GM12878 (cell line): ENCODE measurements at regions not wholly inside any gene's neighbourhood (a gene's known extent, or its start where the extent isn't known, plus 50 kb on each side); places are given as distances from the start of the nearest gene placed in this dataset.

Experiments used
- ATAC-seq: fragments of 200-7000 bp; cut with Tn5 transposase; 3 replicates; pipeline ENCODE4 v1.9.1; 2020; ENCODE audit warnings: mild to moderate bottlenecking, moderate library complexity
- BruUV-seq: library from RNA; stranded (reverse); fragments of 400-500 nt; replicated peaks from 2 replicates; lab custom pipeline; 2021; lab: Mats Ljungman, UMichigan
- CTCF ChIA-PET: fragments of 300-600 bp; sonication (Branson Sonifier 250); formaldehyde crosslinking; extraction: SDS; loops from one replicate; lab custom pipeline; 2021; ENCODE audit warnings: inconsistent platforms; lab: Yijun Ruan, JAX
- POLR2A ChIA-PET: fragments of 350-600 bp; formaldehyde crosslinking; extraction: SDS; loops from one replicate; lab custom pipeline; 2021; ENCODE audit warnings: inconsistent platforms; lab: Charles Lee
- RAD21 ChIA-PET: fragments of 300-600 bp; sonication (Branson Sonifier 250); formaldehyde crosslinking; loops from one replicate; lab custom pipeline; 2023; ENCODE audit warnings: antibody characterized with exemption; ENCODE audit not compliant: unreplicated experiment; lab: Charles Lee
- SMC1A ChIA-PET: fragments of 300-600 bp; sonication (Branson Sonifier 250); formaldehyde crosslinking; loops from one replicate; lab custom pipeline; 2023; ENCODE audit not compliant: unreplicated experiment, uncharacterized antibody; lab: Charles Lee
- DNase-seq: peaks from one replicate; pipeline ENCODE4 v3.0.0-alpha.2; 2011; ENCODE audit warnings: low read depth, low spot score
- FAIRE-seq: peaks from 3 replicates; lab custom pipeline; 2011; peaks lifted over from hg19 to GRCh38; lab: Jason Lieb, UNC
- H2AFZ ChIP-seq: 2 replicates; pipeline ENCODE4 v1.6.0; 2011; ENCODE audit warnings: low read depth, low read length, control low read depth; ENCODE audit not compliant: control insufficient read depth
- H3K27ac ChIP-seq: 2 replicates; pipeline ENCODE4 v1.5.1; 2011; ENCODE audit warnings: control low read depth; ENCODE audit not compliant: control insufficient read depth, insufficient read depth
- H3K27me3 ChIP-seq, 2 experiments: replicated peaks in 1 of 2; 2 replicates each; pipeline versions ENCODE4 v1.6.0 to v1.6.1; 2011; ENCODE audit warnings: low read length in 1 of 2; ENCODE audit not compliant: control insufficient read depth in 2 of 2, insufficient read depth in 2 of 2
- H3K36me3 ChIP-seq, 2 experiments: 2 replicates each; pipeline ENCODE4 v1.5.1; 2011; ENCODE audit warnings: low read length in 1 of 2; ENCODE audit not compliant: control insufficient read depth in 2 of 2, insufficient read depth in 2 of 2
- H3K4me1 ChIP-seq: 2 replicates; pipeline ENCODE4 v1.6.1; 2011; ENCODE audit warnings: mild to moderate bottlenecking, low read length, moderate library complexity, mixed read lengths; ENCODE audit not compliant: control insufficient read depth, insufficient read depth
- H3K4me2 ChIP-seq: 2 replicates; pipeline ENCODE4 v1.6.0; 2011; ENCODE audit warnings: control low read depth; ENCODE audit not compliant: control insufficient read depth, insufficient read depth
- H3K4me3 ChIP-seq: fragments of 200-600 bp; sonication (generic); 2 replicates; pipeline ENCODE4 v1.5.1; 2016
- H3K79me2 ChIP-seq: 2 replicates; pipeline ENCODE4 v1.6.0; 2011; ENCODE audit warnings: low read length; ENCODE audit not compliant: control insufficient read depth, insufficient read depth
- H3K9ac ChIP-seq: 2 replicates; pipeline ENCODE4 v1.8.0; 2011; ENCODE audit warnings: low read length, control low read depth, mixed read lengths; ENCODE audit not compliant: control insufficient read depth, insufficient read depth
- H3K9me3 ChIP-seq: replicated peaks from 3 replicates; pipeline ENCODE4 v1.5.1; 2011; ENCODE audit warnings: mild to moderate bottlenecking, low read length; ENCODE audit not compliant: control insufficient read depth, insufficient read depth
- H4K20me1 ChIP-seq: 2 replicates; pipeline ENCODE4 v1.6.0; 2011; ENCODE audit not compliant: control insufficient read depth, insufficient read depth
- HCFC1 ChIP-seq: fragments of 150-350 bp; IDR thresholded peaks from 2 replicates; pipeline ENCODE4 v1.6.1; 2014; ENCODE audit warnings: low read length
- IRF5 ChIP-seq: fragments of 450-650 bp; IDR thresholded peaks from 2 replicates; pipeline ENCODE4 v1.6.1; 2017; ENCODE audit warnings: borderline replicate concordance
- JUND ChIP-seq: IDR thresholded peaks from 2 replicates; pipeline ENCODE4 v1.6.1; 2012; ENCODE audit warnings: low read depth, mild to moderate bottlenecking, low read length, improper control_type of control experiment, moderate library complexity
- NR2C2 ChIP-seq: IDR thresholded peaks from 2 replicates; pipeline ENCODE4 v1.6.1; 2011; ENCODE audit warnings: borderline replicate concordance, low read depth; ENCODE audit not compliant: control insufficient read depth, insufficient read length
- RUNX3 ChIP-seq: IDR thresholded peaks from 2 replicates; pipeline ENCODE4 v1.6.1; 2012; ENCODE audit warnings: low read length, inconsistent platforms
- ZNF24 ChIP-seq: fragments of 450-650 bp; IDR thresholded peaks from 2 replicates; pipeline ENCODE4 v1.6.1; 2017; ENCODE audit warnings: antibody characterized with exemption, mild to moderate bottlenecking
- ZSCAN29 ChIP-seq: fragments of 450-650 bp; IDR thresholded peaks from 2 replicates; pipeline ENCODE4 v1.6.1; 2017; ENCODE audit warnings: mild to moderate bottlenecking, moderate library complexity
- WGBS: methylation state at CpG from one replicate; pipeline ENCODE4 v1.1.6; 2016; ENCODE audit warnings: low lambda C conversion rate; ENCODE audit not compliant: insufficient replicate concordance, insufficient coverage; ENCODE audit errors: missing lambda C conversion rate; 5-methylcytosine and 5-hydroxymethylcytosine counted together
- in situ Hi-C: fragments of 300-500 bp; cut with MboI; formaldehyde crosslinking; loops from 9 replicates; pipeline ENCODE4 v1.14.3; 2018; ENCODE audit warnings: mixed read lengths
- intact Hi-C: fragments of 100-400 bp; cut with micrococcal nuclease; formaldehyde crosslinking; loops from one replicate; pipeline ENCODE4 v1.14.2; 2022; ENCODE audit not compliant: unreplicated experiment

GRCh38 chrX:39504227-39504626, 593.5 kb downstream of the BCOR start:
- FAIRE-seq: no peak
- POLR2A ChIA-PET: no interaction called here
- Histone ChIP-seq H3K9ac (no peak overlapping the region), H2AFZ (no peak overlapping the region), H3K27me3 (no peaks in the 10 kb centered on the region), H3K4me3 (no peak overlapping the region), H3K27ac (no peak overlapping the region), H3K9me3 (peaks cover 2% of the 10 kb centered on the region; the same call in 1 of the 3 replicates), H3K4me1 (no peaks in the 10 kb centered on the region), H3K79me2 (no peaks in the 10 kb centered on the region), H4K20me1 (no peaks in the 10 kb centered on the region), H3K36me3 (no peaks in the 10 kb centered on the region), H3K4me2 (no peak overlapping the region)
- WGBS: 45% methylated on average over 2 of the region's 2 CpGs
- SMC1A ChIA-PET: no interaction called here
- CTCF ChIA-PET: no interaction called here
- no TSS peak for BruUV-seq
- TF ChIP-seq RUNX3: no peak
- TF ChIP-seq IRF5: no peak
- TF ChIP-seq ZNF24: no peak
- no peak for TF ChIP-seq HCFC1
- TF ChIP-seq ZSCAN29: no peak
- no peak for TF ChIP-seq JUND
- in situ Hi-C loops: no loop called here
- ATAC-seq: no peak
- DNase-seq: no peak
- intact Hi-C loops: no loop called here
- RAD21 ChIA-PET: no interaction called here

- no peak overlapping the region for H3K4me2 ChIP-seq
- no peak overlapping the region for H3K4me3 ChIP-seq
- H3K36me3 ChIP-seq: no peaks in the 10 kb centered on the region
- ChIA-PET RAD21 (no interaction called here), SMC1A (no interaction called here), POLR2A (no interaction called here), CTCF (no interaction called here)
- no peak overlapping the region for H3K27ac ChIP-seq
- no peak overlapping the region for H3K9ac ChIP-seq
- WGBS: 20% methylated on average over 5 of the region's 5 CpGs
- in situ Hi-C loops: no loop called here
- no peaks in the 10 kb centered on the region for H3K4me1 ChIP-seq
- no peak for FAIRE-seq
- H2AFZ ChIP-seq: no peak overlapping the region
- no TSS peak for BruUV-seq
- intact Hi-C loops: no loop called here
- no peaks in the 10 kb centered on the region for H4K20me1 ChIP-seq
- no peaks in the 10 kb centered on the region for H3K27me3 ChIP-seq
- TF ChIP-seq NR2C2: no peak
- H3K79me2 ChIP-seq: no peaks in the 10 kb centered on the region
- ATAC-seq: no peak
- DNase-seq: no peak
- peaks cover 5% of the 10 kb centered on the region; the same call in 1 of the 3 replicates for H3K9me3 ChIP-seq
These were observed 592.9 kb downstream of the BCOR start for GRCh38 chrX:39504850-39505259.
